ENCODE measurements at regions not wholly inside any gene's neighbourhood (a gene's known extent, or its start where the extent isn't known, plus 50 kb on each side); places are given as distances from the start of the nearest gene placed in this dataset.
"Not testable (repeated sequence)": the region's sequence is repeated elsewhere in the genome, so short reads cannot be mapped to it uniquely, and the experiment has no call there.

- no peak for DNase-seq
Measured at GRCh38 chr12:58310809-58311622, 369.6 kb downstream of the ATP23 start.

- no peak for DNase-seq
Measured at GRCh38 chr12:58313091-58313855, 371.9 kb downstream of the ATP23 start.

GRCh38 chr12:58314610-58315009, 373.2 kb downstream of the ATP23 start:
- no peak for DNase-seq

- no peak for DNase-seq
Measured at GRCh38 chr12:58316926-58317325, 375.6 kb downstream of the ATP23 start.

- no peak for DNase-seq
Measured at GRCh38 chr12:58321414-58321813, 380.0 kb downstream of the ATP23 start.

GRCh38 chr12:58323676-58324075, 382.3 kb downstream of the ATP23 start:
- DNase-seq: no peak

GRCh38 chr12:58325561-58325960, 384.2 kb downstream of the ATP23 start:
- no peak for DNase-seq

- no peak for DNase-seq
Measured at GRCh38 chr12:58326534-58326933, 385.2 kb downstream of the ATP23 start.

GRCh38 chr12:58336581-58337242, 395.3 kb downstream of the ATP23 start:
- not testable (repeated sequence) for DNase-seq

GRCh38 chr12:58337539-58337938, 396.2 kb downstream of the ATP23 start:
- not testable (repeated sequence) for DNase-seq

GRCh38 chr12:58341791-58342190, 400.4 kb downstream of the ATP23 start:
- DNase-seq: no peak

- no peak for DNase-seq
Measured at GRCh38 chr12:58342736-58343135, 401.4 kb downstream of the ATP23 start.

- DNase-seq: peak in 1 of 51 donors; percentile 7
Measured at GRCh38 chr12:58346032-58346632, 404.8 kb downstream of the ATP23 start.

GRCh38 chr12:58347188-58347587, 405.8 kb downstream of the ATP23 start:
- no peak for DNase-seq

- DNase-seq: no peak
Measured at GRCh38 chr12:58347691-58348090, 406.3 kb downstream of the ATP23 start.

GRCh38 chr12:58349161-58349560, 407.8 kb downstream of the ATP23 start:
- DNase-seq: no peak

GRCh38 chr12:58356794-58357193, 415.4 kb downstream of the ATP23 start:
- DNase-seq: no peak

GRCh38 chr12:58357511-58357910, 416.1 kb downstream of the ATP23 start:
- DNase-seq: no peak

GRCh38 chr12:58358369-58358768, 417.0 kb downstream of the ATP23 start:
- no peak for DNase-seq

- no peak for DNase-seq
Measured at GRCh38 chr12:58359084-58359483, 417.7 kb downstream of the ATP23 start.

GRCh38 chr12:58361056-58361455, 419.7 kb downstream of the ATP23 start:
- no peak for DNase-seq

- no peak for DNase-seq
Measured at GRCh38 chr12:58363971-58364370, 422.6 kb downstream of the ATP23 start.
